SK-N-SH treated with all-trans-retinoic acid at 6 μM for 48 hours (cell line): ENCODE measurements at regions not wholly inside any gene's neighbourhood (a gene's known extent, or its start where the extent isn't known, plus 50 kb on each side); places are given as distances from the start of the nearest gene placed in this dataset.

Source experiments
- ATAC-seq: fragments of 200-7000 bp; cut with Tn5 transposase; 3 replicates; pipeline ENCODE4 v1.9.1; 2020; ENCODE audit warnings: mild to moderate bottlenecking, moderate library complexity
- ARNTL ChIP-seq: fragments of 450-650 bp; formaldehyde crosslinking; IDR thresholded peaks from 2 replicates; pipeline ENCODE4 v1.5.0; 2020; ENCODE audit warnings: low read depth, mild to moderate bottlenecking, moderate library complexity, borderline replicate concordance
- BACH2 ChIP-seq: fragments of 250-450 bp; sonication (Bioruptor Pico); IDR thresholded peaks from 2 replicates; pipeline ENCODE4 v1.9.0; 2021; ENCODE audit warnings: mild to moderate bottlenecking, borderline replicate concordance
- CSDC2 ChIP-seq: fragments of 250-450 bp; sonication (Bioruptor Pico); IDR thresholded peaks from 2 replicates; pipeline ENCODE4 v1.5.0; 2020; ENCODE audit warnings: mild to moderate bottlenecking, moderate library complexity
- ESRRG ChIP-seq: fragments of 250-450 bp; sonication (Bioruptor Pico); IDR thresholded peaks from 2 replicates; pipeline ENCODE4 v1.6.1; 2021; ENCODE audit warnings: mild to moderate bottlenecking
- GLIS3 ChIP-seq: fragments of 250-450 bp; sonication (Bioruptor Pico); IDR thresholded peaks from 2 replicates; pipeline ENCODE4 v1.5.0; 2020; ENCODE audit warnings: mild to moderate bottlenecking, moderate library complexity
- ISL1 ChIP-seq: fragments of 250-450 bp; sonication (Bioruptor Pico); IDR thresholded peaks from 2 replicates; pipeline ENCODE4 v2.1.2; 2022; ENCODE audit warnings: mild to moderate bottlenecking, moderate library complexity
- OSR1 ChIP-seq: fragments of 250-450 bp; sonication (Bioruptor Pico); IDR thresholded peaks from 2 replicates; pipeline ENCODE4 v1.8.0; 2022; ENCODE audit warnings: moderate library complexity, mild to moderate bottlenecking, inconsistent platforms
- PPARA ChIP-seq: fragments of 250-450 bp; sonication (Bioruptor Pico); IDR thresholded peaks from 2 replicates; pipeline ENCODE4 v1.5.0; 2020; ENCODE audit warnings: mild to moderate bottlenecking, borderline replicate concordance
- RARB ChIP-seq: fragments of 250-450 bp; sonication (Bioruptor Pico); IDR thresholded peaks from 2 replicates; pipeline ENCODE4 v1.8.0; 2021; ENCODE audit warnings: mild to moderate bottlenecking, moderate library complexity
- SNAI2 ChIP-seq: fragments of 250-450 bp; sonication (Bioruptor Pico); IDR thresholded peaks from 2 replicates; pipeline ENCODE4 v1.5.0; 2020; ENCODE audit warnings: mild to moderate bottlenecking, moderate library complexity
- TCF4 ChIP-seq: fragments of 250-450 bp; sonication (Bioruptor Pico); IDR thresholded peaks from 2 replicates; pipeline ENCODE4 v1.8.0; 2021; ENCODE audit warnings: mild to moderate bottlenecking, moderate library complexity, borderline replicate concordance
- TOX ChIP-seq: fragments of 250-450 bp; sonication (Bioruptor Pico); IDR thresholded peaks from 2 replicates; pipeline ENCODE4 v1.8.0; 2021; ENCODE audit warnings: mild to moderate bottlenecking, moderate library complexity, borderline replicate concordance
- TSHZ2 ChIP-seq: fragments of 250-450 bp; sonication (Bioruptor Pico); IDR thresholded peaks from 2 replicates; pipeline ENCODE4 v1.5.0; 2020; ENCODE audit warnings: mild to moderate bottlenecking, moderate library complexity
- ZC3H10 ChIP-seq: fragments of 250-450 bp; sonication (Bioruptor Pico); IDR thresholded peaks from 2 replicates; pipeline ENCODE4 v1.5.1; 2021; ENCODE audit warnings: mild to moderate bottlenecking, moderate library complexity
- ZFP3 ChIP-seq: fragments of 250-450 bp; sonication (Bioruptor Pico); IDR thresholded peaks from 2 replicates; pipeline ENCODE4 v1.5.0; 2020; ENCODE audit warnings: mild to moderate bottlenecking, moderate library complexity
- ZFP30 ChIP-seq: fragments of 450-650 bp; formaldehyde crosslinking; IDR thresholded peaks from 2 replicates; pipeline ENCODE4 v1.5.0; 2022; ENCODE audit warnings: mild to moderate bottlenecking, moderate library complexity
- ZNF565 ChIP-seq: fragments of 450-650 bp; formaldehyde crosslinking; conservative IDR thresholded peaks from 2 replicates; pipeline ENCODE4 v1.5.0; 2020; ENCODE audit warnings: low read depth, mild to moderate bottlenecking, moderate library complexity
- ZNF70 ChIP-seq: fragments of 450-650 bp; formaldehyde crosslinking; IDR thresholded peaks from 2 replicates; pipeline ENCODE4 v1.5.0; 2020; ENCODE audit warnings: mild to moderate bottlenecking, moderate library complexity
- ZNF8 ChIP-seq: fragments of 450-650 bp; formaldehyde crosslinking; IDR thresholded peaks from 2 replicates; pipeline ENCODE4 v1.5.0; 2020; ENCODE audit warnings: mild to moderate bottlenecking, moderate library complexity
- TF ChIP-seq, protein P1 (sequence below): fragments of 250-450 bp; sonication (Bioruptor Pico); IDR thresholded peaks from 2 replicates; pipeline ENCODE4 v1.8.0; 2021; ENCODE audit warnings: low read depth, mild to moderate bottlenecking, moderate library complexity, borderline replicate concordance
- TF ChIP-seq, protein P2 (sequence below): fragments of 250-450 bp; sonication (Bioruptor Pico); IDR thresholded peaks from 2 replicates; pipeline ENCODE4 v1.8.0; 2020; ENCODE audit warnings: mild to moderate bottlenecking, moderate library complexity, borderline replicate concordance
- TF ChIP-seq, protein P3 (sequence below): fragments of 250-450 bp; sonication (Bioruptor Pico); IDR thresholded peaks from 2 replicates; pipeline ENCODE4 v1.5.1; 2021; ENCODE audit warnings: mild to moderate bottlenecking, moderate library complexity
- TF ChIP-seq, protein P4 (sequence below): fragments of 250-450 bp; sonication (Bioruptor Pico); IDR thresholded peaks from 2 replicates; pipeline ENCODE4 v1.5.1; 2020; ENCODE audit warnings: low read depth, mild to moderate bottlenecking, moderate library complexity

GRCh38 chr3:109926376-109926775 lies 589.0 kb upstream of the DPPA4 start:
- TF ChIP-seq CSDC2 (CRISPR knock-in tag) = no peak
- no peak for TF ChIP-seq TOX (CRISPR knock-in tag)
- TF ChIP-seq PPARA (CRISPR knock-in tag) = no peak
- TF ChIP-seq, protein P1, sequence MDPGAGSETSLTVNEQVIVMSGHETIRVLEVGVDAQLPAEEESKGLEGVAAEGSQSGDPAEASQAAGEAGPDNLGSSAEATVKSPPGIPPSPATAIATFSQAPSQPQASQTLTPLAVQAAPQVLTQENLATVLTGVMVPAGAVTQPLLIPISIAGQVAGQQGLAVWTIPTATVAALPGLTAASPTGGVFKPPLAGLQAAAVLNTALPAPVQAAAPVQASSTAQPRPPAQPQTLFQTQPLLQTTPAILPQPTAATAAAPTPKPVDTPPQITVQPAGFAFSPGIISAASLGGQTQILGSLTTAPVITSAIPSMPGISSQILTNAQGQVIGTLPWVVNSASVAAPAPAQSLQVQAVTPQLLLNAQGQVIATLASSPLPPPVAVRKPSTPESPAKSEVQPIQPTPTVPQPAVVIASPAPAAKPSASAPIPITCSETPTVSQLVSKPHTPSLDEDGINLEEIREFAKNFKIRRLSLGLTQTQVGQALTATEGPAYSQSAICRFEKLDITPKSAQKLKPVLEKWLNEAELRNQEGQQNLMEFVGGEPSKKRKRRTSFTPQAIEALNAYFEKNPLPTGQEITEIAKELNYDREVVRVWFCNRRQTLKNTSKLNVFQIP = no peak
- no peak for TF ChIP-seq ZNF8 (CRISPR knock-in tag)
- no peak for TF ChIP-seq GLIS3 (CRISPR knock-in tag)
- TF ChIP-seq ZNF565 (CRISPR knock-in tag) = no peak
- TF ChIP-seq TSHZ2 (CRISPR knock-in tag) = no peak
- TF ChIP-seq TCF4 (CRISPR knock-in tag) = no peak
- TF ChIP-seq, protein P2, sequence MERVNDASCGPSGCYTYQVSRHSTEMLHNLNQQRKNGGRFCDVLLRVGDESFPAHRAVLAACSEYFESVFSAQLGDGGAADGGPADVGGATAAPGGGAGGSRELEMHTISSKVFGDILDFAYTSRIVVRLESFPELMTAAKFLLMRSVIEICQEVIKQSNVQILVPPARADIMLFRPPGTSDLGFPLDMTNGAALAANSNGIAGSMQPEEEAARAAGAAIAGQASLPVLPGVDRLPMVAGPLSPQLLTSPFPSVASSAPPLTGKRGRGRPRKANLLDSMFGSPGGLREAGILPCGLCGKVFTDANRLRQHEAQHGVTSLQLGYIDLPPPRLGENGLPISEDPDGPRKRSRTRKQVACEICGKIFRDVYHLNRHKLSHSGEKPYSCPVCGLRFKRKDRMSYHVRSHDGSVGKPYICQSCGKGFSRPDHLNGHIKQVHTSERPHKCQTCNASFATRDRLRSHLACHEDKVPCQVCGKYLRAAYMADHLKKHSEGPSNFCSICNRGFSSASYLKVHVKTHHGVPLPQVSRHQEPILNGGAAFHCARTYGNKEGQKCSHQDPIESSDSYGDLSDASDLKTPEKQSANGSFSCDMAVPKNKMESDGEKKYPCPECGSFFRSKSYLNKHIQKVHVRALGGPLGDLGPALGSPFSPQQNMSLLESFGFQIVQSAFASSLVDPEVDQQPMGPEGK (CRISPR knock-in tag) = no peak
- TF ChIP-seq, protein P3, sequence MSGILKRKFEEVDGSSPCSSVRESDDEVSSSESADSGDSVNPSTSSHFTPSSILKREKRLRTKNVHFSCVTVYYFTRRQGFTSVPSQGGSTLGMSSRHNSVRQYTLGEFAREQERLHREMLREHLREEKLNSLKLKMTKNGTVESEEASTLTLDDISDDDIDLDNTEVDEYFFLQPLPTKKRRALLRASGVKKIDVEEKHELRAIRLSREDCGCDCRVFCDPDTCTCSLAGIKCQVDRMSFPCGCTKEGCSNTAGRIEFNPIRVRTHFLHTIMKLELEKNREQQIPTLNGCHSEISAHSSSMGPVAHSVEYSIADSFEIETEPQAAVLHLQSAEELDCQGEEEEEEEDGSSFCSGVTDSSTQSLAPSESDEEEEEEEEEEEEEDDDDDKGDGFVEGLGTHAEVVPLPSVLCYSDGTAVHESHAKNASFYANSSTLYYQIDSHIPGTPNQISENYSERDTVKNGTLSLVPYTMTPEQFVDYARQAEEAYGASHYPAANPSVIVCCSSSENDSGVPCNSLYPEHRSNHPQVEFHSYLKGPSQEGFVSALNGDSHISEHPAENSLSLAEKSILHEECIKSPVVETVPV = no peak
- no peak for TF ChIP-seq ZFP3 (CRISPR knock-in tag)
- no peak for TF ChIP-seq ZFP30 (CRISPR knock-in tag)
- TF ChIP-seq ARNTL (CRISPR knock-in tag) = no peak
- TF ChIP-seq ISL1 (CRISPR knock-in tag) = no peak
- TF ChIP-seq ZC3H10 (CRISPR knock-in tag) = no peak
- TF ChIP-seq ZNF70 (CRISPR knock-in tag) = no peak
- TF ChIP-seq RARB = no peak
- TF ChIP-seq BACH2 = no peak
- TF ChIP-seq OSR1 = no peak
- no peak for ATAC-seq

DNA sequence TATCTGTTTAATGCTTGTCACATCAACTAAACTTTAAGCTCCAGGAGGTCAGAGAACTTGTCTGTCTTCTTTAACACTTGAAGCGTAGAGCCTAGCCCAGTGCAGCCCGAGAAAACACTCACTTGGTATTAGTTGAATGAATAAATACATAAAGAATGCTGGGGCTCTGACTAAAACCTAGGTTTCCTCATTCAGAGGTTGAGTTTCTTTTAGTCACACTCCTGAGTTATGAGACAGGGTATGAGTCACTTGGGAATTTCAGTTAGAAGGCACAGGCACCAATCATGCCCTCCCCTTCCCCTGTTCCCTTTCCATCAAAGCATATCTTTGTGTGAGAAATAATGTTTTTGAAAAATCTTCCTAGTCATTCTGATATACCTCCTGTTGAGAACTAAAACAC lies 589.8 kb upstream of the DPPA4 start:
- TF ChIP-seq BACH2 = no peak
- TF ChIP-seq ZFP30 (CRISPR knock-in tag) = no peak
- TF ChIP-seq GLIS3 (CRISPR knock-in tag) = no peak
- no peak for TF ChIP-seq ISL1 (CRISPR knock-in tag)
- TF ChIP-seq, protein P1 = no peak
- TF ChIP-seq, protein P3 = no peak
- TF ChIP-seq TCF4 (CRISPR knock-in tag) = no peak
- TF ChIP-seq PPARA (CRISPR knock-in tag) = no peak
- no peak for TF ChIP-seq TOX (CRISPR knock-in tag)
- TF ChIP-seq, protein P4, sequence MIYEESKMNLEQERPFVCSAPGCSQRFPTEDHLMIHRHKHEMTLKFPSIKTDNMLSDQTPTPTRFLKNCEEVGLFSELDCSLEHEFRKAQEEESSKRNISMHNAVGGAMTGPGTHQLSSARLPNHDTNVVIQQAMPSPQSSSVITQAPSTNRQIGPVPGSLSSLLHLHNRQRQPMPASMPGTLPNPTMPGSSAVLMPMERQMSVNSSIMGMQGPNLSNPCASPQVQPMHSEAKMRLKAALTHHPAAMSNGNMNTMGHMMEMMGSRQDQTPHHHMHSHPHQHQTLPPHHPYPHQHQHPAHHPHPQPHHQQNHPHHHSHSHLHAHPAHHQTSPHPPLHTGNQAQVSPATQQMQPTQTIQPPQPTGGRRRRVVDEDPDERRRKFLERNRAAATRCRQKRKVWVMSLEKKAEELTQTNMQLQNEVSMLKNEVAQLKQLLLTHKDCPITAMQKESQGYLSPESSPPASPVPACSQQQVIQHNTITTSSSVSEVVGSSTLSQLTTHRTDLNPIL = no peak
- no peak for TF ChIP-seq ZFP3 (CRISPR knock-in tag)
- no peak for TF ChIP-seq OSR1
- no peak for TF ChIP-seq ESRRG (CRISPR knock-in tag)
- TF ChIP-seq ZNF70 (CRISPR knock-in tag) = no peak
- TF ChIP-seq ZNF8 (CRISPR knock-in tag) = no peak
- no peak for TF ChIP-seq SNAI2 (CRISPR knock-in tag)
- TF ChIP-seq CSDC2 (CRISPR knock-in tag) = no peak
- TF ChIP-seq TSHZ2 (CRISPR knock-in tag) = no peak
- TF ChIP-seq ZC3H10 (CRISPR knock-in tag) = no peak
- ATAC-seq = peak; percentile 96
